Ishikawa (cell line): ENCODE measurements at regions not wholly inside any gene's neighbourhood (a gene's known extent, or its start where the extent isn't known, plus 50 kb on each side); places are given as distances from the start of the nearest gene placed in this dataset.

Experiments
- RAD21 ChIP-seq: IDR thresholded peaks from 2 replicates; pipeline ENCODE4 v1.6.1; 2012; ENCODE audit warnings: low read depth
- TAF1 ChIP-seq: IDR thresholded peaks from 2 replicates; pipeline ENCODE4 v1.6.1; 2012; ENCODE audit warnings: low read depth, mild to moderate bottlenecking

- no peak for TF ChIP-seq RAD21
- TF ChIP-seq TAF1 = no peak
Observed at GRCh38 chr1:30511106-30511505, 212.3 kb downstream of the MATN1 start.
